MG63 (cell line): ENCODE measurements at regions not wholly inside any gene's neighbourhood (a gene's known extent, or its start where the extent isn't known, plus 50 kb on each side); places are given as distances from the start of the nearest gene placed in this dataset.
"Not testable (repeated sequence)": the region's sequence is repeated elsewhere in the genome, so short reads cannot be mapped to it uniquely, and the experiment has no call there.

ENCODE experiments used
- DNase-seq: peaks from one replicate; pipeline ENCODE4 v3.0.0-alpha.2; 2020
- H3K27me3 ChIP-seq: fragments of 250-450 bp; sonication (Bioruptor Pico); 2 replicates; pipeline ENCODE4 v1.5.1; 2020; ENCODE audit warnings: mild to moderate bottlenecking, moderate library complexity
- H3K36me3 ChIP-seq: fragments of 250-450 bp; sonication (Bioruptor Pico); 2 replicates; pipeline ENCODE4 v1.5.1; 2020; ENCODE audit warnings: mild to moderate bottlenecking, moderate library complexity
- H3K4me3 ChIP-seq: fragments of 250-450 bp; sonication (Bioruptor Pico); 2 replicates; pipeline ENCODE4 v1.5.1; 2020; ENCODE audit warnings: mild to moderate bottlenecking, moderate library complexity
- H3K9me3 ChIP-seq: fragments of 250-450 bp; sonication (Bioruptor Pico); 2 replicates; pipeline ENCODE4 v1.5.1; 2020; ENCODE audit warnings: mild to moderate bottlenecking, moderate library complexity

DNA sequence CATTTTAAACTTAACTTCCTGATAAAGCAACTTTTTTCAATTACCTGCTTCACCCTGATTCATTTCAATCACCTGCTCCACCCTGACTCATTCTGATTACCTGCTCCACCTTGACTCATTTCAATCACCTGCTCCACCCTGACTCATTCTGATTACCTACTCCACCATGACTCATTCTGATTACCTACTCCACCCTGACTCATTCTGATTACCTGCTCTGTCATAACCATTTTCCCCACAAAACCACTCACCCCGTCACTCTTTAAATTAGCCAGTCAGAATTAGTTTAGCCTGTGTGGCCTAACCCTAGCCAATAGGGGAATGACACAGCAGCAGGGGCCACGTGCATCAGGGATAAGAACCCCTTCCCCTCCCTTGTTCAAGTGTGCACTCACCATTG is 300.5 kb downstream of the PAPSS1 start:
- not testable (repeated sequence) for H3K27me3 ChIP-seq, H3K9me3 ChIP-seq, DNase-seq, H3K4me3 ChIP-seq, H3K36me3 ChIP-seq

DNA sequence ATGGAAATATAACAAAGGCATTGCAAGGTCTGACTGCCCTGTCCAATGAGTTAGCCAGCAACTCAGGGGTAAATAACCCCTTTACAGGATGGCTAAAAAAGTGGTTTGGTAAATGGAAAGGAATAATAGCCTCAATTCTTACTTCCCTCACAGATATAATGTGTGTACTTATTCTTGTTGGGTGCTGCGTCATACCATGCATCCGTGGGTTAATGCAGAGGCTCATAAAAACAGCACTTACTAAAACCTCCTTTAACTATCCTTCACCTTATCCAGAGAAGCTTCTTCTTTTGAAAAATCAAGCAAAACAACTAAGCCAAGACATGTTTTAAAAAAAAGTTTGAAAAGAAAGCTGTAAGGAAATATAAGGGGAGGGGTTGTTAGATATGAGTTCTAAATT is 301.0 kb downstream of the PAPSS1 start:
- Histone ChIP-seq H3K4me3 (no peak overlapping the region), H3K36me3 (no peaks in the 10 kb centered on the region), H3K27me3 (no peaks in the 10 kb centered on the region), H3K9me3 (no peaks in the 10 kb centered on the region)
- no peak for DNase-seq

DNA sequence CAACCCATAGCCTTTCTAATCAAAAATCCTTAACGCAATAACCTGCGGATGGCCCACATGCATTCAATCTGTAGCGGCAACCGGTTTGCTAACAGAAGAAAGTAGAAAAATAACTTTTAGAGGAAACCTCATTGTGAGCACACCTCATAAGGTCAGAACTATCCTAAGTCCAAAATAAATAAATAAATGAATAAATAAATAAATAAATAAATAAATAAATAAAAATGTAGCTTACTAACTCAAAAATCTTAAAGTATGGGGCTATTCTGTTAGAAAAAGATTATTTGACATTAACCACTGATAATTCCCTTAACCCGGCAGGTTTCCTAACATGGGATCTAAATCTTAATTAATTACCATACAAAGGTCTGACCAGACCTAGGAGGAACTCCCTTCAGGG is 304.5 kb downstream of the PAPSS1 start:
- not testable (repeated sequence) for H3K9me3 ChIP-seq, H3K4me3 ChIP-seq, H3K27me3 ChIP-seq, DNase-seq, H3K36me3 ChIP-seq

DNA sequence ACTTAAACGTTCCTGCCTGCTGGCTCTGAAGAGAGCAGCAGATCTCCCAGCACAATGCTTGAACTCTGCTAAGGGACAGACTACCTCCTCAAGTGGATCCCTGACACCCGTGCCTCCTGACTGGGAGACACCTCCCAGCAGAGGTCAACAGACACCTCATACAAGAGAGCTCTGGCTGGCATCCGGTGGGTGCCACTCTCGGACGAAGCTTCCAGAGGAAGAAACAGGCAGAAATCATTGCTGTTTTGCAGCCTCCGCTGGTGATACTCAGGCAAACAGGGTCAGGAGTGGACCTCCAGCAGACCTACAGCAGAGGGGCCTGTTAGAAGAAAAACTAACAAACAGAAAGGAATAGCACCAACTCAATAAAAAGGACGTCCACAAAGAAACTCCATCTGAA is 310.2 kb downstream of the PAPSS1 start:
- H3K36me3 ChIP-seq, H3K9me3 ChIP-seq, DNase-seq, H3K27me3 ChIP-seq, H3K4me3 ChIP-seq: not testable (repeated sequence)

DNA sequence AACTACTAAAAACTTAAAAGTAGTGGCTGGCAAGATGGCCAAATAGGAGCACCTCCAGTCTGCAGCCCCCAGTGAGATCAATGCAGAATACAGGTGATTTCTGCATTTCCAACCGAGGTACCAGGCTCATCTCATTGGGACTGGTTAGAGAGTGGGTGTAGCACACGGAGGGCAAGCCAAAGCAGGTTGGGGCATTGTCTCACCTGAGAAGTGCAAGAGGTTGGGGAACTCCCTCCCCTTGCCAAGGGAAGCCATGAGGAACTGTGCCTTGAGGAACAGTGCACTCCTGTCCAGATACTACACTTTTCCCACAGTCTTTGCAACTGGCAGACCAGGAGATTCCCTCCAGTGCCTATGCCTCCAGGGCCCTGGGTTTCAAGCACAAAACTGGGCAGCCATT is 311.1 kb downstream of the PAPSS1 start:
- Histone ChIP-seq H3K4me3 (no peak overlapping the region), H3K36me3 (no peaks in the 10 kb centered on the region), H3K27me3 (no peaks in the 10 kb centered on the region), H3K9me3 (no peaks in the 10 kb centered on the region)
- DNase-seq: no peak

DNA sequence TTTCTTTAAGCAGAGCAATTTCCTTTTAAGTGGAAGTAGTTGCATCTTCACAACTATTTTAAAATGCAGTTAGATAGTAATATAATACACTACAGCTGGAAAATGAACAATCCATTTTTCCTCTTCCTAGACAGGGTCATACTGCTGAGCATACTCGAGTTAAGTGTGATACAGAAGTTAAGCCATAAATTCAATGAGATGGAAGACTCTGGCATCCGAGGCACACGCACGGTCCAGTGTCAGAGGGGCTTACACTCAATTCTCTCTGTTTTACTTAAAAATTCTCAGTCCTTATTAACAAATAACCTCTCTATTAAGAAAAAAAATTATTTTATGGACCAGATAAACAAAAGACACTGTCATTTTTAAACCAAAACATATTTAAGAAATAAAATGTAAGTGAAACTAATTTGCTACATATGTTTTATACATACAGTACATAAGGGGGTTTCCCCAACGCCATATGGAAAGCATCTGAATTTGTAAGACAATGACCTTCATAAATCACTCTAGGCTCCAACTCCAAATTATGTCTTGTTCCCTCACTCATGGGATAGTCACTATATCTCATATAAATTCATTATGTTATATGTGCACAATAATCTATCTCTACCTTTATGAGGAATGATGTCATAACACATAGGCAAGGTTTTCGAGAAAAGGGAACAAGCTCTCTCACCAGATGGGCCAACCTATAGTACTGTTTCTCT is 315.3 kb downstream of the PAPSS1 start:
- no peaks in the 10 kb centered on the region for H3K36me3 ChIP-seq
- no peak overlapping the region for H3K4me3 ChIP-seq
- H3K9me3 ChIP-seq: no peaks in the 10 kb centered on the region
- H3K27me3 ChIP-seq: no peaks in the 10 kb centered on the region
- DNase-seq: no peak

DNA sequence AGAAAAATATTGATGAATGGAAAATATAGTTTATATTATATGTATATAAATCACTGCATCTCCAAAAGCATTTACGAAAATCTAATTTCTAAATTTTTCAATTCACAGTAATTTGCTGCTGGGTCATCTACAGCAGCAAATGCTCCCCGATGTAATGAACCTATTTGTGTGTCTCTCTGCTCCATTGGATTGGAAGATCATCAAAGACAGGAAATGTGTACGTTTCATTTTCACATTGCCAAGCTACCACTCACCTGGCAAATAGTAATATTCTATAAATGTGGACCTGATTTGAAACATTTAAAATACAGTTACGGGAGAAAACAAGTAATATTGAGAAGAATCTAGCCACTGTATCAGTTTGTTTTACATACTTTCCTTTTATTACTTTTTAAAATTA is 317.7 kb downstream of the PAPSS1 start:
- Histone ChIP-seq H3K4me3 (no peak overlapping the region), H3K36me3 (no peaks in the 10 kb centered on the region), H3K9me3 (no peaks in the 10 kb centered on the region), H3K27me3 (no peaks in the 10 kb centered on the region)
- no peak for DNase-seq

DNA sequence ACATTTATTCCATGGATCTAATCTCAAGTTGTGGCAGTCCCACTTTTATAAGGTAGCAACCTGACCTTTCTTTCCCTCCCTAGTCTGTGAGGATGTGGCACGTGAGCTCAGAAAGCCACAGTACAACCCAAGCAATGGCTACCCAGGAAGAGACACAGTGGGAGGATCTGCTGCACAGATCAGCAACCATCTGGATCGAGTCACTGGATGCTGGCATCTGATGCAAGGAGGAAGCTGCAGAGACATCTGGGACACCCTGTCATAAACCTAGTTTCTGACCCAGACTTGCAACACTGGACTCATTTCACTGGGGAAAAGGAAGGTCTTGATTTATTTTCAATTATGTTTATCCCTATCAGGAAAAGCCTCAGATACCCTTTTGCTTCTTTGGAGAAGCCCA is 327.1 kb downstream of the PAPSS1 start:
- peak; percentile 12 for DNase-seq
- Histone ChIP-seq H3K27me3 (no peaks in the 10 kb centered on the region), H3K36me3 (no peaks in the 10 kb centered on the region), H3K4me3 (no peak overlapping the region), H3K9me3 (no peaks in the 10 kb centered on the region)

DNA sequence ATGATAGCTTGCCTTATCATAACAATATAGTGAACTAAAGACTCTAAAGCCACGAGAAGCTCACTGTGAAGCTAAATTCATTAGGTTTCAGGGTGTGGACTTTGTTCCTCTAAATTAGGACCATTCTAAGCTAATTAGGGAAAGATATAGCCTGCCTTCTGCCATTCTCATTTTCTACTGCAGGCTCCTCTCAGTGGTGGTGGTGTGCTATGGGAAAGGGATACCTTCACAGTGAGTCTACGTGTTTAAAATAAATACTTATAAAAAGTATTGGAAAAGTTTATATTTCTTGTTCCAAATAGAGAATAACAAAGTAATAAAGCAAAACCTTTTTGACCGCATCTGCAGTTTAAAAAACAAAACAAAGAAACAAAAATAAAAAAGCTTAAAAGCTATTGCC is 327.7 kb downstream of the PAPSS1 start:
- H3K4me3 ChIP-seq: 0 out of 2 replicates have a peak overlapping the region, but pooled peaks have one; percentile 5
- H3K27me3 ChIP-seq: no peaks in the 10 kb centered on the region
- no peaks in the 10 kb centered on the region for H3K9me3 ChIP-seq
- H3K36me3 ChIP-seq: no peaks in the 10 kb centered on the region
- DNase-seq: no peak

DNA sequence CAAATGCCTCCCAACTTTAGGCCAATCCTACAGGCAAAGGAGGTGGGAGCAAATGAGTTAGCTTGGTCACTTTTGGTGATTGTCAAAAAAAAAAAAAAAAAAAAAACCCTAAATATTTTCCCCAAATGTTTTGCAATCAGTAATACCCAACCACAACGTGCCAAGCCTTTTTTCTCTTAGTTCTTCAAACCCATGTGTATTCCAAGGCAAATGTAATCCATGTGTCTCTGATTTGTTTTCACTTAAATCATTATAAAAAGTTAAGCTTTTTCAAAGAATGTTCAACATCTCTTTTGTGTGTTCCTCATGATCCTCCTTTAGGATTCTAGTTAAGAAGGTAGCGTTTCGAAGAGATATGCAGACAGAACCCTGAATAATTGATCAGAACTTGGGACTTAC is 328.4 kb downstream of the PAPSS1 start:
- H3K27me3 ChIP-seq: no peaks in the 10 kb centered on the region
- no peak for DNase-seq

DNA sequence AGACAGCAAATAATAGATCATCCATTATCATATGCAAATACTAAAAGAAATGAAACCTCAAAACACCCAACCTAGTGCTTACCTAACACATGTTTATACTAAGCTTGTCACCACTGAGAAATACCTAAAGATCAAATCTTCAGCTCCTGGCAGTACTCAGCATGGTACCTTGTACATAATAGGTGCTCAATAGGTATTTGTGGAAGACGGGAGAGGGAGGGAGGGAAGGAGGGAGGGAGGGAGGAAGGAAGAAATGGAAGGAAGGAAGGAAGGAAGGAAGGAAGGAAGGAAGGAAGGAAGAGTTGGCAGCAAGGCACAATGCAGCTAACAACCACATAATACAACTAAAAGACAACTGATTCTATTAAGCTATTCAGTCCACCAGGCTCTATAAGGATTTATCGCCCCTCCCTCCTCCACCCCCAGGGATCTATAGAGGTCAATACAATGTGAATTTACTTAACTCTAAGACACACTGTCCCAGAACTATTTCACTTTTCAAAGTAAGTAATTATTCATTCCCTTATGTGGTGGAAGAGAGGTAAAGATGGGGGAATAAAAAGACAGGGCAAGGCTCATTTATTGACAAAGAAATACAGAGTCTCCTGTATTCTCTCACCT is 328.9 kb downstream of the PAPSS1 start:
- no peak for DNase-seq
- no peaks in the 10 kb centered on the region for H3K36me3 ChIP-seq

More for the DNA sequence above, 328.4 kb downstream of the PAPSS1 start:
- Histone ChIP-seq H3K36me3 (no peaks in the 10 kb centered on the region), H3K4me3 (no peak overlapping the region), H3K9me3 (no peaks in the 10 kb centered on the region)

DNA sequence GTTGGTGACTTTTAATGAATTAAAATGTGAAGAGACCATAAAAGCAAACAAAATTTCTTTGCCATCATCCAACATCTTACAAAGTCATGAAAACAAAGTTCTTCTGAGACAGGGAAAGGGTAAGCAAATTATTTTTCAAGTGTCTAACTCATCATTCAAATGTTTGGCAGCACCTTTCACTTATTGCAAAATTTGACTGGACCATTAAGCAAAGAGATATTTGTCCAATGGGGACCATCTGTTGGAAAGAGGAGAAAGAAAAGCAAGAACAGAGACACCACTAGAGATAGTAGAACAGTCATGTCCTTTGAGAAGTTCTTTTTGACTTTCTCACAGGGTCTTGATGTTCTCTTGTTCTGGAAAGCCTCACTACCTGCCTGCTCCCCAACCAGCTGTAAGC is 330.1 kb downstream of the PAPSS1 start:
- Histone ChIP-seq H3K27me3 (no peaks in the 10 kb centered on the region), H3K36me3 (no peaks in the 10 kb centered on the region), H3K4me3 (no peak overlapping the region), H3K9me3 (no peaks in the 10 kb centered on the region)
- DNase-seq: no peak

More for the DNA sequence above, 328.9 kb downstream of the PAPSS1 start:
- H3K4me3 ChIP-seq: no peak overlapping the region
- H3K9me3 ChIP-seq: no peaks in the 10 kb centered on the region
- H3K27me3 ChIP-seq: no peaks in the 10 kb centered on the region

DNA sequence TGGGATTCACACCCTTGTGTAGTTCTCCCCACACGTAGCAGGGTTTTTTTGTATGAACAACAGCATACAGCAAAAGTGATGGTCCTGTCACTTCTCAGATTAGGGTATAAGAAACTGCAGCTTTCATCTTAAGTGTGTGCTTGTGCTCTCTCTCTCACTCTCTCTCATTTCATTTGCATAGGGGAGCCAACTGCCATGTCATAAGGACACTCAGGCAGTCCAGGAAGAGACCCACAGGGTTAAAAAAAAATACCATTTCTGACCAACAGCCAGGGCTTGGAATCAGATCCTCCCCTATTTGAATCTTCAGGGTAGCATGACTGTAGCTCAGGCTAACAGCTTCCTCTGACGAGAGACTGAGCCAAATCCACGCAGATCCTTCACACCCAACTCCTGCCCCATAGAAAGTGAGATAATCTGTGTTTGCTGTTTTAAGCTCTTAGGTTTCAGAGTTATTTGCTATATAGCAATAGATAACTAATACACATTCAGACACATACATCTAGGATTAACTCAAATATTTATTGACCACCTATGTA is 331.2 kb downstream of the PAPSS1 start:
- H3K9me3 ChIP-seq: no peaks in the 10 kb centered on the region
- H3K36me3 ChIP-seq: no peaks in the 10 kb centered on the region
- DNase-seq: no peak
- no peaks in the 10 kb centered on the region for H3K27me3 ChIP-seq
- H3K4me3 ChIP-seq: no peak overlapping the region

DNA sequence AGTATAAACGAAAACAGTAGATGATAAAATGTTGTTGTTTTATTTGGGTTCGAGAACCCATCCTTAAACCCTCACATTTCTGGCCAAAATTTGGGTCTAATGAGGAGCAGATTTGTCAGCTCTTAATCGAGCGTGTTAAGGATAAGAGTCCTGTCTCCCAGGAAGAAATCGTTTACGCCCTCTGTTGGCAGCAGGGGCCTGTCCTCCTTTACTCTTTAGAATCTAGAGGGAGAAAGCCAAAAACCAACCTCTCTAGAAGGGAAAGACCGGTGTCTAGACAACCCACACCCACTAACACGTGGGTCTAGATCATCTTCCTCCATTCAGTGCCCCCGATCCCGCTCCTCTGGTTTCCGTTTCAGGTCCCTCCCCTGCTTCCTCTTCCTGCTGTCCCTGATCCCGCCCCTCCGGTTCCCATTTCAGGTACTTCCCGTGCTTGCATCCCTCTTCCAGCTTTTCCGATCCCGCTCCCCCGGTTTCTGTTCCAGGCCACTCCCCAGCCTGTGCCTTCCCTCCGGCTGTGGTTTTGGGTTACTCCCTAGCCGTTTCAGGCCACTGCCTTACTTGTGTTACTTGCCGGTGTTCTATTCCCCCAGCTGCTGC is 339.1 kb downstream of the PAPSS1 start:
- DNase-seq: no peak
- Histone ChIP-seq H3K9me3 (no peaks in the 10 kb centered on the region), H3K36me3 (no peaks in the 10 kb centered on the region), H3K27me3 (no peaks in the 10 kb centered on the region), H3K4me3 (no peak overlapping the region)

DNA sequence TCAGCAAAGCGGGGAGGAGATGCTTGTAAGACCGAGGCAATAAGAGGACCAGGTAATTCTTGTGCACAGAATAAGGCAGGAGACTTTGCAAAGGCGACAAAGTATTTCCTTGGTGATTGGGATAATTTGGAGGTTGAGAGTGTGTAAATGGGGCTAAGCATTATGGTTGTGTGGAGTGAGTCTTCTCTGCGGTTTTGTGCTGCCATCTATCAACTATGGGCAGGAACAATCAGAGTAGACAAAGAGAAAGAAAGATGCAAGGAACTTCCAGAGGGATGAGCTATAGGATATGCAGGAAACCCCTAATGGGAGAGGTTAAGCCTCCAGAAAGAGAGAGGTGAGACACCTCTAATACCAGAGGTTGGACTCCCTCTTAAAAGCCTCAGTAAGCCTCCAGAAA is 339.8 kb downstream of the PAPSS1 start:
- H3K4me3 ChIP-seq: no peak overlapping the region
- H3K36me3 ChIP-seq: no peaks in the 10 kb centered on the region
- H3K27me3 ChIP-seq: no peaks in the 10 kb centered on the region
- no peaks in the 10 kb centered on the region for H3K9me3 ChIP-seq
- no peak for DNase-seq

DNA sequence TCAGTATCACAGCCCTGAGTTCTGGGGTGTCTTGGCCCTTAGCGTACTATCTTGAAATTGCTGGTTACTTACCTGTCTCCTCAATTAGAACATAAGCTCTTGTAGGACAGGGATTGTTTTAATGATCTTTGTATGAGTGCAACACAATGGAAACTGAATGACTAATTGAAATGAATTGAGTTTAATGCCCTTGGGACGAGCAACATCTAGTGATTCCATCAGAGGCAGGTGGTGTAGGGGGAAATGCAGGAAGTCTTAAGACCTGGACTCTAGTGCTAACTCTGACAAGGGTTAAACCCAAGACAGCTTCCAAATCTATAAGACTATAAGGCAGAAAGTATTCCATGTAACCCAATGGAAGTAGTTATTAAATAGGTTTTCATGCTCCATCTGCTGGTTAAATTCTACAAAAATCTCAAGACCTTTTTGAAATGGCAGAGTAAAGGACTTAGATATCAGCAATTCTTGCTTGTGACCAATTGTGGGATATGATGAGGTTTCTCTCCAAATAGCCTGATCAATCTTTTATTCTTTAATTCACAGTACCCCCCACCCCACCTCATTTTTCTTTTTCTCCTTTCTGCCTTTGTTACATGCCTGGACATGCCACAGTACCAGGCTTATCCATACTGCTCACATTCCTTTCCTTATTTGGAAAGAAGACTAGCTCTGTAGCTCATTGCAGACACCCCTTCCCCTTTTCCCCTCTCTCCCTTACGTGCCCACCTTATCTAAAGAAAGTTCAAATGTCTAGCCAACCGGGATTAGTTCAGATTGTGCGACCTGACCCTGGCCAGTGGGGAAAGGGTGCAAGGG is 340.8 kb downstream of the PAPSS1 start:
- Histone ChIP-seq H3K36me3 (no peaks in the 10 kb centered on the region), H3K9me3 (no peaks in the 10 kb centered on the region), H3K27me3 (no peaks in the 10 kb centered on the region), H3K4me3 (no peak overlapping the region)
- no peak for DNase-seq

DNA sequence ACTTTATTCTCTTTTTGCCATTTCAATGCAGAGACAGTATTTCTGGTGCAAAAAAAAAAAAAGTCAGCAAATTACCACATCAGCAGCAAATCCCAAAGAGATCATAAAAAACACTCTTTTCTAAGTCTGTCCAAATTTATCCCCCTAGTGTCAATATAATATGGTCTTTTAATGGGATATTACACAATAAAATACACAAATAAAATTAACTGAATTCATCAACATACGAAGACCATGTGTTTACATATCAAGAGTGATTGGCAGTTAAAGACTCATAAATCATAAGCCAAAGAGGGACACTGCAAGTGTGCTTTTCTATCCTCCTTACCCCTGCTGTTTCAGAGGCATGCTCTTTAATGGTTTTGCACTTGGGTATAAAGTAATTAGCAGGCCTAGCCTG is 340.2 kb upstream of the DKK2 start:
- DNase-seq: no peak

More for the DNA sequence above, 340.2 kb upstream of the DKK2 start:
- Histone ChIP-seq H3K27me3 (no peaks in the 10 kb centered on the region), H3K9me3 (no peaks in the 10 kb centered on the region), H3K36me3 (no peaks in the 10 kb centered on the region), H3K4me3 (no peak overlapping the region)
